ENCODE measurements at regions not wholly inside any gene's neighbourhood (a gene's known extent, or its start where the extent isn't known, plus 50 kb on each side); places are given as distances from the start of the nearest gene placed in this dataset.

GRCh38 chr18:40993363-40993762 lies 961.7 kb upstream of the PIK3C3 start:
- Histone ChIP-seq H3K27ac (ENCODE audit: insufficient read depth, low read depth, low read length) (no peak overlapping the region), H3K79me2 (ENCODE audit: control insufficient read depth, insufficient read depth, low read length) (no peaks in the 10 kb centered on the region), H3K4me1 (ENCODE audit: control insufficient read depth, extremely low read depth, insufficient read depth, low read length) (no peaks in the 10 kb centered on the region), H3K9me3 (replicated peaks; ENCODE audit: control insufficient read depth, insufficient read depth, low read length) (no peaks in the 10 kb centered on the region), H3K27me3 (ENCODE audit: control insufficient read depth in 2 of 2, insufficient read depth in 2 of 2, low read length in 2 of 2) (no peaks in the 10 kb centered on the region), H3K4me3 (replicated peaks in 1 of 3; ENCODE audit: insufficient read depth in 1 of 3, low read depth in 1 of 3, low read length in 3 of 3) (no peak overlapping the region), H3K4me2 (ENCODE audit: insufficient read depth, low read length) (no peak overlapping the region), H2AFZ (ENCODE audit: low read depth, low read length) (no peak overlapping the region), H3K9me1 (replicated peaks; ENCODE audit: control insufficient read depth, extremely low read depth, insufficient read depth, low read length) (no peaks in the 10 kb centered on the region), H3K9ac (replicated peaks; ENCODE audit: extremely low read depth, insufficient read depth, low read length) (no peak overlapping the region), H4K20me1 (replicated peaks; ENCODE audit: control insufficient read depth, extremely low read depth, insufficient read depth, low read length) (no peaks in the 10 kb centered on the region), H3K36me3 (ENCODE audit: control insufficient read depth in 2 of 2, extremely low read depth in 1 of 2, insufficient read depth in 2 of 2, low read length in 2 of 2) (no peaks in the 10 kb centered on the region)
- ChIA-PET CTCF (no interaction called here), POLR2A (no interaction called here)
- DNase-seq (ENCODE audit: low read depth, low spot score) (no peak), FAIRE-seq (no peak)
- intact Hi-C loops (cut with micrococcal nuclease), result no loop called here
- TF ChIP-seq JUN (IDR thresholded peaks at IDR 0.05; ENCODE audit: borderline replicate concordance, insufficient read depth, insufficient read length, low read depth), result no peak
- TF ChIP-seq POLR2AphosphoS5 (IDR thresholded peaks at IDR 0.05; ENCODE audit: insufficient read depth, low read depth, low read length), result no peak
- TF ChIP-seq EZH2 (IDR thresholded peaks at IDR 0.05; ENCODE audit: borderline replicate concordance, low read depth, low read length, severe bottlenecking), result no peak
- no peak for TF ChIP-seq GATA2 (IDR thresholded peaks at IDR 0.05; ENCODE audit: insufficient read depth, insufficient read length, low read depth, low read length)
- TF ChIP-seq POLR2A (IDR thresholded peaks at IDR 0.05; ENCODE audit: low read depth, low read length), result no peak
- no peak for TF ChIP-seq FOS (IDR thresholded peaks at IDR 0.05; ENCODE audit: borderline replicate concordance, insufficient read depth, low read length)
- no peak for TF ChIP-seq CTCF (IDR thresholded peaks at IDR 0.05; ENCODE audit: extremely low read depth in 1 of 2, insufficient read depth in 1 of 2, low read depth in 1 of 2, low read length in 2 of 2)
- TF ChIP-seq MYC (IDR thresholded peaks at IDR 0.05; ENCODE audit: low read depth, low read length), result no peak
- BruUV-seq (replicated peaks), result no TSS peak
- dilution Hi-C loops (cut with MboI; ENCODE audit: extremely low pct_ligation_motif_present, low sequenced_read_pairs), result no loop called here

All from endothelial cell of umbilical vein (primary cell).